SK-N-SH (cell line): ENCODE measurements at regions not wholly inside any gene's neighbourhood (a gene's known extent, or its start where the extent isn't known, plus 50 kb on each side); places are given as distances from the start of the nearest gene placed in this dataset.

Source experiments
- CTCF ChIA-PET: fragments of 300-600, 350-600 bp; formaldehyde crosslinking; extraction: SDS; loops from one replicate; lab custom pipeline; 2021; lab: Yijun Ruan, JAX
- POLR2A ChIA-PET: fragments of 350-600 bp; sonication (Branson Sonifier 250); formaldehyde crosslinking; extraction: SDS; loops from one replicate; lab custom pipeline; 2020; ENCODE audit warnings: antibody characterized with exemption, inconsistent platforms; lab: Yijun Ruan, JAX
- DNase-seq: peaks from one replicate; pipeline ENCODE4 v3.0.0; 2012
- H2AFZ ChIP-seq: fragments of 200-600 bp; sonication (generic); 2 replicates; pipeline ENCODE4 v1.8.1; 2016; ENCODE audit warnings: antibody characterized with exemption, mild to moderate bottlenecking, low read depth
- H3F3A ChIP-seq: fragments of 200-600 bp; sonication (generic); replicated peaks from 2 replicates; pipeline ENCODE3; 2016; ENCODE audit warnings: antibody characterized with exemption, mild to moderate bottlenecking; ENCODE audit not compliant: insufficient read depth
- H3K27ac ChIP-seq, 2 experiments: fragments of 200-500 bp in 1 of 2; fragments of 200-600 bp in 1 of 2; sonication (Bioruptor generic) in 1 of 2; sonication (generic), shearing (Covaris generic) in 1 of 2; 2 replicates each; pipeline versions ENCODE4 v1.5.1 to v1.6.1; 2014 to 2016; ENCODE audit warnings: low read depth in 2 of 2, inconsistent platforms in 1 of 2, low read length in 1 of 2, mild to moderate bottlenecking in 1 of 2, mixed read lengths in 1 of 2
- H3K27me3 ChIP-seq: fragments of 200-600 bp; sonication (generic), shearing (Covaris generic); 2 replicates; pipeline ENCODE4 v1.6.1; 2016; ENCODE audit warnings: mixed run types; ENCODE audit not compliant: insufficient read depth
- H3K36me3 ChIP-seq, 2 experiments: fragments of 200-500 bp in 1 of 2; fragments of 200-600 bp in 1 of 2; sonication (Bioruptor generic) in 1 of 2; sonication (generic) in 1 of 2; replicated peaks in 1 of 2; 2 replicates each; pipeline versions ENCODE3 to v1.5.1; 2014 to 2016; ENCODE audit warnings: low read length in 1 of 2, mild to moderate bottlenecking in 1 of 2; ENCODE audit not compliant: insufficient read depth in 2 of 2, control insufficient read depth in 1 of 2
- H3K4me1 ChIP-seq, 2 experiments: fragments of 200-500 bp in 1 of 2; fragments of 200-600 bp in 1 of 2; sonication (Bioruptor generic) in 1 of 2; sonication (generic), shearing (Covaris generic) in 1 of 2; 2 replicates each; pipeline versions ENCODE4 v1.5.1 to v1.6.1; 2014 to 2016; ENCODE audit warnings: low read depth in 1 of 2, low read length in 1 of 2, mixed run types in 1 of 2; ENCODE audit not compliant: insufficient read depth in 2 of 2, control insufficient read depth in 1 of 2
- H3K4me2 ChIP-seq: fragments of 200-600 bp; sonication (generic), shearing (Covaris generic); 2 replicates; pipeline ENCODE4 v1.6.1; 2017; ENCODE audit warnings: mixed run types
- H3K4me3 ChIP-seq, 2 experiments: fragments of 200-500 bp in 1 of 2; fragments of 200-600 bp in 1 of 2; sonication (Bioruptor generic) in 1 of 2; sonication (generic), shearing (Covaris generic) in 1 of 2; 2 replicates each; pipeline versions ENCODE4 v1.5.1 to v1.8.1; 2014 to 2016; ENCODE audit warnings: low read depth in 2 of 2, inconsistent platforms in 1 of 2, low read length in 1 of 2, mild to moderate bottlenecking in 1 of 2, mixed read lengths in 1 of 2, moderate library complexity in 1 of 2
- H3K79me2 ChIP-seq: fragments of 200-600 bp; sonication (generic); 2 replicates; pipeline ENCODE4 v1.8.1; 2017; ENCODE audit warnings: mild to moderate bottlenecking; ENCODE audit not compliant: insufficient read depth
- H3K9ac ChIP-seq: fragments of 200-600 bp; sonication (generic); 2 replicates; pipeline ENCODE4 v1.6.1; 2017; ENCODE audit warnings: mixed run types
- H3K9me2 ChIP-seq: fragments of 200-600 bp; sonication (generic); 2 replicates; pipeline ENCODE4 v1.6.1; 2017; ENCODE audit warnings: mixed run types
- H3K9me3 ChIP-seq: fragments of 200-600 bp; sonication (generic); 2 replicates; pipeline ENCODE4 v1.6.1; 2017; ENCODE audit warnings: mixed run types, mild to moderate bottlenecking, moderate library complexity
- H4K20me1 ChIP-seq: fragments of 200-600 bp; sonication (generic); 2 replicates; pipeline ENCODE4 v1.6.1; 2017; ENCODE audit warnings: mild to moderate bottlenecking, mixed run types; ENCODE audit not compliant: insufficient read depth
- ELF1 ChIP-seq: IDR thresholded peaks from 2 replicates; pipeline ENCODE4 v1.4.0; 2012
- EP300 ChIP-seq, 2 experiments: IDR thresholded peaks; 2 replicates each; pipeline versions ENCODE4 v1.4.0 to v1.6.1; 2012; ENCODE audit warnings: borderline replicate concordance in 1 of 2, low read depth in 1 of 2, low read length in 1 of 2
- FOSL2 ChIP-seq: IDR thresholded peaks from 2 replicates; pipeline ENCODE4 v1.4.0; 2012; ENCODE audit warnings: low read depth, mild to moderate bottlenecking, moderate library complexity, borderline replicate concordance
- GATA2 ChIP-seq: sonication (generic); formaldehyde crosslinking; IDR thresholded peaks from 2 replicates; pipeline ENCODE4 v1.5.0; 2020; ENCODE audit warnings: mild to moderate bottlenecking, missing genetic modification reagents
- JUND ChIP-seq: IDR thresholded peaks from 2 replicates; pipeline ENCODE4 v1.4.0; 2012
- NFIC ChIP-seq: IDR thresholded peaks from 2 replicates; pipeline ENCODE4 v1.4.0; 2012; ENCODE audit warnings: borderline replicate concordance
- PBX3 ChIP-seq: IDR thresholded peaks from 2 replicates; pipeline ENCODE4; 2012
- POLR2AphosphoS5 ChIP-seq: IDR thresholded peaks from 2 replicates; pipeline ENCODE4 v1.6.1; 2012; ENCODE audit warnings: low read depth, low read length
- RAD21 ChIP-seq: IDR thresholded peaks from 2 replicates; pipeline ENCODE4 v1.6.1; 2012; ENCODE audit warnings: mild to moderate bottlenecking, low read length
- RXRA ChIP-seq: IDR thresholded peaks from 2 replicates; pipeline ENCODE4 v1.4.0; 2012; ENCODE audit warnings: low read depth, mild to moderate bottlenecking, borderline replicate concordance
- SIN3A ChIP-seq: IDR thresholded peaks from 2 replicates; pipeline ENCODE4 v1.6.1; 2012; ENCODE audit warnings: low read depth, mild to moderate bottlenecking, low read length, moderate library complexity, borderline replicate concordance
- TAF1 ChIP-seq: IDR thresholded peaks from 2 replicates; pipeline ENCODE4 v1.6.1; 2012; ENCODE audit warnings: low read depth, mild to moderate bottlenecking, low read length, moderate library complexity, borderline replicate concordance
- TCF12 ChIP-seq: IDR thresholded peaks from 2 replicates; pipeline ENCODE4 v1.4.0; 2012
- TEAD4 ChIP-seq: IDR thresholded peaks from 2 replicates; pipeline ENCODE4 v1.4.0; 2012; ENCODE audit warnings: mild to moderate bottlenecking, borderline replicate concordance; ENCODE audit not compliant: insufficient read depth
- ZBTB33 ChIP-seq: IDR thresholded peaks from 2 replicates; pipeline ENCODE4 v1.4.0; 2012; ENCODE audit warnings: low read depth, borderline replicate concordance
- WGBS: methylation state at CpG from one replicate; pipeline ENCODE4 v1.1.6; 2017; ENCODE audit warnings: low lambda C conversion rate; 5-methylcytosine and 5-hydroxymethylcytosine counted together
- TF ChIP-seq, protein P1 (sequence below): IDR thresholded peaks from 2 replicates; pipeline ENCODE4 v1.4.0; 2012; ENCODE audit warnings: low read depth
- TF ChIP-seq, protein P2 (sequence below): IDR thresholded peaks from 2 replicates; pipeline ENCODE4 v1.6.1; 2012; ENCODE audit warnings: mild to moderate bottlenecking, low read depth, low read length, moderate library complexity
- TF ChIP-seq, protein P3 (sequence below): IDR thresholded peaks from 2 replicates; pipeline ENCODE4 v1.4.0; 2012; ENCODE audit warnings: low read depth, borderline replicate concordance

DNA sequence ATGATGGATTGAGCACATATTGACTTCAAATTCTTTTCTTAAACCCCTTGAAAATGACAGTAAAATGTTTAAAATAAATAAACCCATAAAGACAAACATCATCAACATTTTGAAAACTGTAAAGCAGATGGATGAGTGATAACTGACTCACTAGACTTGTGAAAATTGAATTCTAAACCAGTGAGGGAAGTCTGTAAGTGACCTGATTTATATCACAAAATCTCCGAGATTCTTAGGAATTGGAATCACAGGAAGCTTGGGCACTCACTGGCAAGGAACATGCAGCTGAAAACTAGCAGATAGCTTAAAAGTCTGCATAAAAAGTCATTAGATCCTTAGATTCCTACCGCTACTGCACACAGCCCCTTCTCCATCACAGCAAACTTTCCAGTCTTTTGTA is 51.3 kb upstream of the TSC22D1 start:
- Histone ChIP-seq H3K4me2 (no peak overlapping the region), H3F3A (peaks cover 34% of the 10 kb centered on the region), H3K27me3 (no peaks in the 10 kb centered on the region), H3K9ac (peak overlapping the region; percentile 30; the same call in 1 of the 2 replicates), H4K20me1 (no peaks in the 10 kb centered on the region), H3K79me2 (no peaks in the 10 kb centered on the region), H3K27ac (peak overlapping the region in 1 of 2 experiments; percentile 63; a peak in 2 of 4 replicates), H3K4me1 (peaks cover 0 to 12% of the 10 kb centered on the region in 2 experiments; a peak in 1 of 4 replicates)
- ChIA-PET CTCF (no interaction called here), POLR2A (no interaction called here)
- DNase-seq, result no peak
- TF ChIP-seq, protein P1, sequence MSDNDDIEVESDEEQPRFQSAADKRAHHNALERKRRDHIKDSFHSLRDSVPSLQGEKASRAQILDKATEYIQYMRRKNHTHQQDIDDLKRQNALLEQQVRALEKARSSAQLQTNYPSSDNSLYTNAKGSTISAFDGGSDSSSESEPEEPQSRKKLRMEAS, result 0 out of 2 replicates have a peak, but pooled peaks have one; percentile 27
- TF ChIP-seq FOSL2 (peak; percentile 47; the same call in 1 of the 2 replicates), SIN3A (no peak), TAF1 (no peak), ZBTB33 (no peak), PBX3 (peak; percentile 64), JUND (peak; percentile 30; the same call in 1 of the 2 replicates), POLR2AphosphoS5 (no peak), RXRA (no peak), TEAD4 (no peak), RAD21 (no peak), GATA2 (CRISPR knock-in tag) (no peak), TCF12 (peak; percentile 57), NFIC (peak; percentile 27; the same call in 1 of the 2 replicates), ELF1 (no peak), EP300 (IDR thresholded peaks at IDR 0.05; ENCODE audit: borderline replicate concordance in 1 of 2, low read depth in 1 of 2, low read length in 1 of 2) (no peak)
- TF ChIP-seq, protein P2, sequence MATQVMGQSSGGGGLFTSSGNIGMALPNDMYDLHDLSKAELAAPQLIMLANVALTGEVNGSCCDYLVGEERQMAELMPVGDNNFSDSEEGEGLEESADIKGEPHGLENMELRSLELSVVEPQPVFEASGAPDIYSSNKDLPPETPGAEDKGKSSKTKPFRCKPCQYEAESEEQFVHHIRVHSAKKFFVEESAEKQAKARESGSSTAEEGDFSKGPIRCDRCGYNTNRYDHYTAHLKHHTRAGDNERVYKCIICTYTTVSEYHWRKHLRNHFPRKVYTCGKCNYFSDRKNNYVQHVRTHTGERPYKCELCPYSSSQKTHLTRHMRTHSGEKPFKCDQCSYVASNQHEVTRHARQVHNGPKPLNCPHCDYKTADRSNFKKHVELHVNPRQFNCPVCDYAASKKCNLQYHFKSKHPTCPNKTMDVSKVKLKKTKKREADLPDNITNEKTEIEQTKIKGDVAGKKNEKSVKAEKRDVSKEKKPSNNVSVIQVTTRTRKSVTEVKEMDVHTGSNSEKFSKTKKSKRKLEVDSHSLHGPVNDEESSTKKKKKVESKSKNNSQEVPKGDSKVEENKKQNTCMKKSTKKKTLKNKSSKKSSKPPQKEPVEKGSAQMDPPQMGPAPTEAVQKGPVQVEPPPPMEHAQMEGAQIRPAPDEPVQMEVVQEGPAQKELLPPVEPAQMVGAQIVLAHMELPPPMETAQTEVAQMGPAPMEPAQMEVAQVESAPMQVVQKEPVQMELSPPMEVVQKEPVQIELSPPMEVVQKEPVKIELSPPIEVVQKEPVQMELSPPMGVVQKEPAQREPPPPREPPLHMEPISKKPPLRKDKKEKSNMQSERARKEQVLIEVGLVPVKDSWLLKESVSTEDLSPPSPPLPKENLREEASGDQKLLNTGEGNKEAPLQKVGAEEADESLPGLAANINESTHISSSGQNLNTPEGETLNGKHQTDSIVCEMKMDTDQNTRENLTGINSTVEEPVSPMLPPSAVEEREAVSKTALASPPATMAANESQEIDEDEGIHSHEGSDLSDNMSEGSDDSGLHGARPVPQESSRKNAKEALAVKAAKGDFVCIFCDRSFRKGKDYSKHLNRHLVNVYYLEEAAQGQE, result no peak
- TF ChIP-seq, protein P3, sequence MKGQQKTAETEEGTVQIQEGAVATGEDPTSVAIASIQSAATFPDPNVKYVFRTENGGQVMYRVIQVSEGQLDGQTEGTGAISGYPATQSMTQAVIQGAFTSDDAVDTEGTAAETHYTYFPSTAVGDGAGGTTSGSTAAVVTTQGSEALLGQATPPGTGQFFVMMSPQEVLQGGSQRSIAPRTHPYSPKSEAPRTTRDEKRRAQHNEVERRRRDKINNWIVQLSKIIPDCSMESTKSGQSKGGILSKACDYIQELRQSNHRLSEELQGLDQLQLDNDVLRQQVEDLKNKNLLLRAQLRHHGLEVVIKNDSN, result no peak
- TF ChIP-seq, all 33 proteins: peak for 6
- H3K9me2 ChIP-seq, result no peaks in the 10 kb centered on the region
- WGBS, result 37% methylated on average over 2 of the region's 2 CpGs
- no peaks in the 10 kb centered on the region for H3K9me3 ChIP-seq
- H3K36me3 ChIP-seq, result no peaks in the 10 kb centered on the region
- H2AFZ ChIP-seq, result peak overlapping the region; percentile 62
- H3K4me3 ChIP-seq, result no peak overlapping the region
